Retinal pigment epithelial cell (primary cell): ENCODE measurements at regions not wholly inside any gene's neighbourhood (a gene's known extent, or its start where the extent isn't known, plus 50 kb on each side); places are given as distances from the start of the nearest gene placed in this dataset.
A peak's percentile ranks its signal among the peaks of the same experiment; 100 is the strongest.

Experiments
- DNase-seq: peaks from one replicate; pipeline ENCODE4 v3.0.0-alpha.2; 2010; ENCODE audit warnings: low read depth
- H3K4me3 ChIP-seq: 2 replicates; pipeline ENCODE4 v1.5.1; 2011; ENCODE audit warnings: mild to moderate bottlenecking, low read length, control low read depth, moderate library complexity
- TF ChIP-seq, protein P1 (sequence below): conservative IDR thresholded peaks from 2 replicates; pipeline ENCODE4 v1.5.1; 2011; ENCODE audit warnings: low read depth, low read length, control low read depth, inconsistent platforms

GRCh38 chrX:20593402-20593801 is 326.7 kb upstream of the RPS6KA3 start:
- no peak overlapping the region for H3K4me3 ChIP-seq
- TF ChIP-seq, protein P1, sequence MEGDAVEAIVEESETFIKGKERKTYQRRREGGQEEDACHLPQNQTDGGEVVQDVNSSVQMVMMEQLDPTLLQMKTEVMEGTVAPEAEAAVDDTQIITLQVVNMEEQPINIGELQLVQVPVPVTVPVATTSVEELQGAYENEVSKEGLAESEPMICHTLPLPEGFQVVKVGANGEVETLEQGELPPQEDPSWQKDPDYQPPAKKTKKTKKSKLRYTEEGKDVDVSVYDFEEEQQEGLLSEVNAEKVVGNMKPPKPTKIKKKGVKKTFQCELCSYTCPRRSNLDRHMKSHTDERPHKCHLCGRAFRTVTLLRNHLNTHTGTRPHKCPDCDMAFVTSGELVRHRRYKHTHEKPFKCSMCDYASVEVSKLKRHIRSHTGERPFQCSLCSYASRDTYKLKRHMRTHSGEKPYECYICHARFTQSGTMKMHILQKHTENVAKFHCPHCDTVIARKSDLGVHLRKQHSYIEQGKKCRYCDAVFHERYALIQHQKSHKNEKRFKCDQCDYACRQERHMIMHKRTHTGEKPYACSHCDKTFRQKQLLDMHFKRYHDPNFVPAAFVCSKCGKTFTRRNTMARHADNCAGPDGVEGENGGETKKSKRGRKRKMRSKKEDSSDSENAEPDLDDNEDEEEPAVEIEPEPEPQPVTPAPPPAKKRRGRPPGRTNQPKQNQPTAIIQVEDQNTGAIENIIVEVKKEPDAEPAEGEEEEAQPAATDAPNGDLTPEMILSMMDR = no peak
- DNase-seq = no peak

DNA sequence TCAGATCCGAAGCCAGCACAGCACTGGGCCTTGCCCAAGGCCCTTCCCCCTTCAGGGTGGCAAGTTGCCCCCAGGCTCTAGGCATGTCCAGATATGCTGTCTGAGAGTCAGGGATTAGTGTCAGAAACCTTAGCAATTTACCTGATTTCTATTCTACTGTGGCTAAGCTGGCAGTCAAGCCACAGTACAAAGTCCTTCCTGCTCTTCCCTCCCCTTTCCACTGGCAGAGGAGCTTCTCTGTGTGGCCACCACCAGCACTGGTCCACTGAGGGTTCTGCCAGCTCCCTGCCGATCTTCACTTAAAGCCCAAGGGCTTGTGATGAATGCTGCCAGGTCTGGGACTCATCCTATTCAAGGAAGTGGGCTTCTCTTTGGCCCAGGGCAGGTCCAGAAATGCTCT is 324.5 kb upstream of the RPS6KA3 start:
- no peak overlapping the region for H3K4me3 ChIP-seq
- DNase-seq = no peak
- TF ChIP-seq, protein P1 = no peak

GRCh38 chrX:20585782-20586181 is 319.1 kb upstream of the RPS6KA3 start:
- no peak overlapping the region for H3K4me3 ChIP-seq
- no peak for DNase-seq
- TF ChIP-seq, protein P1 = no peak

GRCh38 chrX:20571611-20572010 is 304.9 kb upstream of the RPS6KA3 start:
- H3K4me3 ChIP-seq = no peak overlapping the region
- TF ChIP-seq, protein P1 = no peak
- no peak for DNase-seq

DNA sequence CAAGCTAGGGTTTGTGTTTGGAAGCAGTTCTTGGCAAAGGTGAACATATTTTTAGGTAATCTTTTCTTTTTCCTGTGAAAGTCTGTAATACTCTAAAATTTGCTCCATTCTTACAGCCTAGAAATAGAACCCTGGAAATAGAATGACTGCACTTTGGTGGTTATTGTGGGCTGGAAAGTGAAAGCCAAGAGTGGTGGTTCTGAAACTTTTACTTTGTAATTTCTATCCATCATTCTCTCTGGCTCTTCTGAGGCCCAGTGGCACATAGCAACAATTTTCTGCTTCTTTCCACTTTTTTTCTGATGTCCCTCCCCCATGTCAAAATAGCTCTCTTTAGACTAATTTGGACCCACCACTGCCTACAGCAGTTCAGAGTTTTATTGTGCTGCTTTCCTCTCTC is 300.4 kb upstream of the RPS6KA3 start:
- no peak overlapping the region for H3K4me3 ChIP-seq
- TF ChIP-seq, protein P1 = no peak
- no peak for DNase-seq

- H3K4me3 ChIP-seq = no peak overlapping the region
- TF ChIP-seq, protein P1 = no peak
These were observed 280.9 kb upstream of the RPS6KA3 start for GRCh38 chrX:20547611-20548051.

DNA sequence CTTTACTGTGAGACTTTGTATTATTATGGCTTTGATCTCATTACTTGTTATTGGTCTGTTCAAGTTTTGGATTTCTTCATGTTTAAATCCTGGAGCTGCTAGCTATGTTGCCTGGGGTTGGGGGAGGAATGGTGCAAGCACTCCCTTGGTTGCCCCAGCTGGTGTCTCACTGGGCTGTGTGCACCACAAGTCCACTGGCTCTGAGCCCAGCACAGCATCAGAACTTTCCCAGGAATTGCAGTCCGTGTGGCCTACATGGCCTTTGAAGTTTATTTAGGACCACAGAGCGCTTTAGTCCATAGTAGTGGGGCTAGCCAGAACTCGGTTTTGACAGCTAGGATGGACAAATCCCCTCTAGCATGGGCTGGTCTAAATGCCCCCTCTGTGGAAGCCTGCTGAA is 278.8 kb upstream of the RPS6KA3 start:
- TF ChIP-seq, protein P1 = no peak
- no peak for DNase-seq
- H3K4me3 ChIP-seq = no peak overlapping the region

More at GRCh38 chrX:20547611-20548051, 280.9 kb upstream of the RPS6KA3 start:
- DNase-seq = peak; percentile 89
